Stimulated activated naive CD8-positive, alpha-beta T cell treated with anti-CD3 and anti-CD28 coated beads, Interleukin-15, amount 100 ng/mL, for 72 hours (primary cell): ENCODE measurements at regions not wholly inside any gene's neighbourhood (a gene's known extent, or its start where the extent isn't known, plus 50 kb on each side); places are given as distances from the start of the nearest gene placed in this dataset.

Source experiments
- ATAC-seq: fragments of 150-1000 bp; cut with Tn5 transposase; 2 replicates; pipeline ENCODE4 v1.10.0; 2021; ENCODE audit warnings: mild to moderate bottlenecking, moderate library complexity
- DNase-seq, 2 donors: peaks; one replicate each; pipeline ENCODE4 v3.0.0; 2021 to 2022
- H3K27ac Mint-ChIP-seq, 2 donors: one replicate each; pipeline ENCODE4 v1.8.0; 2022; ENCODE audit warnings: mild to moderate bottlenecking in 2 of 2, mixed read lengths in 2 of 2, moderate library complexity in 2 of 2
- H3K27me3 Mint-ChIP-seq: one replicate; pipeline ENCODE4 v1.8.0; 2022; ENCODE audit warnings: mixed read lengths
- H3K4me1 Mint-ChIP-seq: one replicate; pipeline ENCODE4 v1.8.0; 2022; ENCODE audit warnings: mild to moderate bottlenecking, mixed read lengths
- H3K4me3 Mint-ChIP-seq, 2 donors: one replicate each; pipeline ENCODE4 v1.8.0; 2022; ENCODE audit warnings: mild to moderate bottlenecking in 2 of 2, mixed read lengths in 2 of 2, moderate library complexity in 1 of 2
- H3K9me3 Mint-ChIP-seq, 2 donors: one replicate each; pipeline ENCODE4 v1.8.0; 2022; ENCODE audit warnings: mixed read lengths in 2 of 2

DNA sequence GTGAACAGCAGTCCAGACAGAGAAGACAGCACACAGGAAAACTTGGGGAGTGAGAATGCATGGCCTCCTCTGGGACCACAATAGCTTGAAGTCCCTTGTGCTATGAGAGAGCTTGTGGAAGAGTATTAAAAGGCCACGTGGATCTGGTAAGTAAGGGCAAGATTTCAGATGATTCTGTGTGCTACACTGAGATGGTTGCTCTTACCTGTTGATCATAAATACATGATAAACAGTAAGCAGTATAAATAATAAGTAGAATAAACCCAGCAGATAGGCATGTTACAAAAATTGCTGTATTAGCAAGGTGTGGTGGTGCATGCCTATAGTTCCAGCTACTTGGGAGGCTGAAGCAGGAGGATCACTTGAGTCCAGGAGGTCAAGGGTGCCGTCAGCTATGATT is 150.4 kb upstream of the ZC3H11B start:
- H3K27me3 Mint-ChIP-seq = no peaks in the 10 kb centered on the region
- no peak overlapping the region for H3K27ac Mint-ChIP-seq
- no peak overlapping the region for H3K4me3 Mint-ChIP-seq
- DNase-seq (no peak), ATAC-seq (no peak)
- no peaks in the 10 kb centered on the region for H3K4me1 Mint-ChIP-seq
- peaks cover 8 to 9% of the 10 kb centered on the region in 2 donors for H3K9me3 Mint-ChIP-seq

GRCh38 chr1:219761208-219761860 is 148.4 kb upstream of the ZC3H11B start:
- DNase-seq = no peak
- Mint-ChIP-seq H3K27ac (no peak overlapping the region), H3K4me3 (no peak overlapping the region), H3K4me1 (no peaks in the 10 kb centered on the region), H3K27me3 (no peaks in the 10 kb centered on the region), H3K9me3 (peaks cover 1 to 9% of the 10 kb centered on the region in 2 donors)
- ATAC-seq = no peak

DNA sequence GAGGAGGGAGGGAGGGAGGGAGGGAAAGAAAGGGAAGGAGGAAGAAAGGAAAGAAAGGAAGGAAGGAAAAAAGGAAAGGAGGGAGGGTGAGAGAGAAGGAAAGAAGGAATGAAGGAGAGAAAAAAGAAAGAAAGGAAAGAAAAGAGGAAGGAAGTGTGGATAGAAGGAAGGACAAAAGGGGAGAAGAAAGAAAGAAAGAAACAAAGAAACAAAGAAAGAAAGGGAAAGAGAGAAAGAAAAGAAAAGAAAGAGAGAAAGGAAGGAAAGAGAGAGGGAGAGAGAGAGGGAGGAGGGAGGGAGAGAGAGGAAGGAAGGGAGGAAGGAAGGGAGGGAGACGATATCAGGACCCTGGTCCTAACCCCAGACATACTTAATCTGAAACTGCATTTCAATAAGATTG is 146.2 kb upstream of the ZC3H11B start:
- no peaks in the 10 kb centered on the region for H3K4me1 Mint-ChIP-seq
- H3K27me3 Mint-ChIP-seq = no peaks in the 10 kb centered on the region
- H3K4me3 Mint-ChIP-seq = no peak overlapping the region
- ATAC-seq (no peak), DNase-seq (no peak)
- no peak overlapping the region for H3K27ac Mint-ChIP-seq
- H3K9me3 Mint-ChIP-seq = peaks cover 0 to 9% of the 10 kb centered on the region in 2 donors

DNA sequence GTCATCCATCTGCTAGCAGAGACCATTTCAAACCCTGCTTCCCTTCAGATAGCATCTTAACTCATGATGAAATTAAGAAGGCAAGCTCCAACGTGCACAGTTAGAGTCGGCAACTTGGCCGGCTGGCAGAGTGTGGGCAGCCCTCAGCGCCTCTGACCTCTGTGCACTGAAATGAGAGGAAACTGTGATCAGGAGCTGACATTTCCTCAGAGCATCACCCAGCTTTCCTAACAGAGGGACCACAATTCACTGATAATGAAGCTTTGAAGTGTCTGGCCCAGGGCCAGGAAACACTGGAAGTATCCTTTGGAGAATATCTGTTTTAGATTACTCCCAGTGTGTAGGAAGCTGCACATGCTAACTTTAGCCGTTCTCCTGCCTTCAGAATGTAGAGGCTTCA is 145.0 kb upstream of the ZC3H11B start:
- H3K27ac Mint-ChIP-seq = no peak overlapping the region
- peaks cover 0 to 4% of the 10 kb centered on the region in 2 donors for H3K9me3 Mint-ChIP-seq
- H3K4me1 Mint-ChIP-seq = no peaks in the 10 kb centered on the region
- DNase-seq (no peak), ATAC-seq (no peak)
- H3K27me3 Mint-ChIP-seq = no peaks in the 10 kb centered on the region
- H3K4me3 Mint-ChIP-seq = no peak overlapping the region

- no peak overlapping the region for H3K4me3 Mint-ChIP-seq
- no peak for DNase-seq
- H3K27me3 Mint-ChIP-seq = no peaks in the 10 kb centered on the region
- no peak for ATAC-seq
- peaks cover 0 to 4% of the 10 kb centered on the region in 2 donors for H3K9me3 Mint-ChIP-seq
- H3K27ac Mint-ChIP-seq = no peak overlapping the region
- no peaks in the 10 kb centered on the region for H3K4me1 Mint-ChIP-seq
Observed at GRCh38 chr1:219755234-219755633, 142.3 kb upstream of the ZC3H11B start.

GRCh38 chr1:219754767-219755166 is 141.9 kb upstream of the ZC3H11B start:
- no peak overlapping the region for H3K27ac Mint-ChIP-seq
- H3K9me3 Mint-ChIP-seq = peaks cover 0 to 4% of the 10 kb centered on the region in 2 donors
- no peaks in the 10 kb centered on the region for H3K4me1 Mint-ChIP-seq
- DNase-seq = no peak
- no peaks in the 10 kb centered on the region for H3K27me3 Mint-ChIP-seq
- H3K4me3 Mint-ChIP-seq = no peak overlapping the region
- ATAC-seq = no peak

GRCh38 chr1:219753914-219754313 is 141.0 kb upstream of the ZC3H11B start:
- H3K9me3 Mint-ChIP-seq = peaks cover 0 to 4% of the 10 kb centered on the region in 2 donors
- ATAC-seq = no peak
- H3K4me1 Mint-ChIP-seq = no peaks in the 10 kb centered on the region

GRCh38 chr1:219752645-219753044 is 139.7 kb upstream of the ZC3H11B start:
- no peaks in the 10 kb centered on the region for H3K27me3 Mint-ChIP-seq
- H3K4me3 Mint-ChIP-seq = no peak overlapping the region
- no peak for DNase-seq
- peaks cover 0 to 4% of the 10 kb centered on the region in 2 donors for H3K9me3 Mint-ChIP-seq
- no peak overlapping the region for H3K27ac Mint-ChIP-seq
- no peaks in the 10 kb centered on the region for H3K4me1 Mint-ChIP-seq
- no peak for ATAC-seq

More at GRCh38 chr1:219753914-219754313, 141.0 kb upstream of the ZC3H11B start:
- no peaks in the 10 kb centered on the region for H3K27me3 Mint-ChIP-seq
- no peak overlapping the region for H3K27ac Mint-ChIP-seq
- H3K4me3 Mint-ChIP-seq = no peak overlapping the region
- DNase-seq = no peak

DNA sequence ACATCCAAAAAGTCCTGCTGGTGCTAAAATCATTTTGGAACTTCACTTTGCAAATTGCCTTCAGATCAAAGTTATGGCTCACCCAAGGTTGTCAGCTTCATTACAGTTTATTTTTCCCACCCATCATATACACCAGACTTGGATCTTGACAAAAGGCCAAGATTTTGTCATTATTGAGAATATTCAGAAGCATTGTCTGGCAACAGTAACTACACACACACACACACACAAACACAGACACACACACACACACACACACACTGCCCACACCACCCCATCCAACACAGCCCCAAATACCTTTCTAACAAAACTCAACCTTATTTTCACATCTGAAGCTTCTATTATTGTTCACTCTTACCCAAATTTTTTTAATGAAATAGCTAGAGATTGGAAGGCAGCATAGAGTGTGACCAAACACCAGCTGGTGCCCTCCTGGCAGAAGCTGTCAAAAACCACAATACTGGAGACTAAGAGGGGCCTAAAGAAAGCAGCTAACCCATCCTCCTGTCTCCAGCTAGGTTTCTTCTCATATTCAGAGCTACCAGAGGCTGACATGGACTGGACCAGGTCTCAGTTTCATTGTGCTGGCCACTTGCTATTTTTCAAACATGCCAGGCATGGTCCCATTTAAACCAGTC is 139.1 kb upstream of the ZC3H11B start:
- Mint-ChIP-seq H3K9me3 (no peaks in the 10 kb centered on the region), H3K4me3 (no peak overlapping the region), H3K27me3 (no peaks in the 10 kb centered on the region), H3K4me1 (no peaks in the 10 kb centered on the region), H3K27ac (peak overlapping the region in 1 of 2 donors; percentile 6)
- DNase-seq (no peak), ATAC-seq (no peak)

DNA sequence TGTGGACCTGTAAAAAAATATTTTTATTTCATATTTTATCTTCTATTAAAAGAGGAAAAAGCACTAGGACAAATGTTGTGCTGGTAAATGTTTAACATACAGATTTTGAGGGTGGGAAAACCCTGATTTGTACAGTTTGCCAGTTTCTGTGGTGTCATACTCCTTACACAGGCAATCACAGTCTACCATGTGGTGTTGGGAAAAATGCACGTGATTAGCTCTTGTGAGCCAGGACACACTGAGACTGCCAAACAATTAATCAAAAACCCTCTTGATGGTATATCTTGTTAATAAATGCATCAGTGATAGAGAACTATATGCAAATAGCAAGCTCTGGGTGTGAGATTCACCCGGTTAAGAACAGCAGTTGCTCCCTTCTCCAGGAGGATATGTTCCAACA is 136.5 kb upstream of the ZC3H11B start:
- H3K27ac Mint-ChIP-seq = no peak overlapping the region
- H3K27me3 Mint-ChIP-seq = no peaks in the 10 kb centered on the region
- no peaks in the 10 kb centered on the region for H3K9me3 Mint-ChIP-seq
- no peak for ATAC-seq
- DNase-seq = no peak
- H3K4me3 Mint-ChIP-seq = no peak overlapping the region
- H3K4me1 Mint-ChIP-seq = no peaks in the 10 kb centered on the region

DNA sequence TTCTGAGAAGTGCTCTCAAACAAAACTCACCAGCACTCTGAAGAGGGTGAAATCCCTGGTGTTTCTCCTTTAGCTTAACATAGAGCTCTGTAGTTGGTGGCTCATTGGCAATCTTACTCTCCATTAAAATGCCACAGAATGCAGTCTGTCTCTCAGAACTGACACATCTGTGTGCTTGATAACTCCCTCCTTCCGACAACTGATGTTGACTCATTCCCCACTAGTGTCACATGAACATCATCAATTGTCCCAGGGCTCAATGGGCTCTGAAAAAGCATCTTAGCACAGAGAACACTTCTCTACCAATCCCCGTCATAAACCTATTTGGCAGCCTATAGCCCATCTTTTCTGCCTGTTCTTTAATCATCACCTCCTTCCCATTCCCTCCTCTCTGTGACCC is 133.2 kb upstream of the ZC3H11B start:
- no peak overlapping the region for H3K27ac Mint-ChIP-seq
- DNase-seq (no peak), ATAC-seq (no peak)
- no peaks in the 10 kb centered on the region for H3K27me3 Mint-ChIP-seq
- no peak overlapping the region for H3K4me3 Mint-ChIP-seq
- H3K4me1 Mint-ChIP-seq = no peaks in the 10 kb centered on the region
- peaks cover 0 to 4% of the 10 kb centered on the region in 2 donors for H3K9me3 Mint-ChIP-seq

DNA sequence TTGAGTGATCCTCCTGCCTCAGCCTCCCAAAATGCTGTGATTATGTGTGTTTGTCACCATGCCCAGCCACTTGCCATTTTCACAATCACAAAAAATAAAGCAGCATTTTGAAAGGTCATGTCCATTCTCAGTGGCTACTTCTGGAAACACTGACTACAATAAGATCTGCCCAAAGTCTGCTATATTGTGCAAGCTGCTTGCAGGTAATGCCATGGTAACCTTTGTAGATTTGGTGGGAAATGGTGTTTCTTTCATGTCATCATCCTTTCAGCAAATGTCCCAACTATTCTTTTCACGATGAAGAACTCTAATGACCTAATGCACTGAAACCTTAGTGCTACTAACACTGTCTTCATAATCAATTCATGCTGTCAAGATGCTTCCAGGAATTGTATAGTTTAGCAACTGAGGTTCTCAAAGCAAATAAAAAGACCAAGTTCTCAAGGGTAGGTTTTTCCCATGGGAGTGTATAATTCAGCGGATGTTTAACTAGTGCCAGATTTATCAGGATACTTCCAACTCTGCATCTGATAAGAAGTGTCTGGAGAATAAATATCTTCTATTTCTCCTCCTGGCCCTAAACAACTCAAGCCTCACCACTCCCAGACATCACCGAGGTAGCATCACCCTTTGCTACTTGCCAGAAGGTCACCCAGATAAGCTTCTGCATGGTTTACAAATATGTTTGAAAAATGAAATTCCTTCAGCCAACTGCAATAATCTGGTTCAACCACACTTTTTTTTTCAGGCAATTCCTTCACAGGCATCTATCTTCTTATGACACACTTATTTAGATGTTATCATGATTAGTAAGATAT is 132.0 kb upstream of the ZC3H11B start:
- Mint-ChIP-seq H3K4me1 (no peaks in the 10 kb centered on the region), H3K27ac (no peak overlapping the region), H3K9me3 (peaks cover 0 to 4% of the 10 kb centered on the region in 2 donors), H3K27me3 (no peaks in the 10 kb centered on the region), H3K4me3 (no peak overlapping the region)
- DNase-seq = no peak
- no peak for ATAC-seq

GRCh38 chr1:219741011-219741970 is 128.4 kb upstream of the ZC3H11B start:
- peaks cover 9 to 10% of the 10 kb centered on the region in 2 donors for H3K9me3 Mint-ChIP-seq
- H3K4me3 Mint-ChIP-seq = no peak overlapping the region
- ATAC-seq (no peak), DNase-seq (no peak)
- H3K4me1 Mint-ChIP-seq = no peaks in the 10 kb centered on the region
- no peaks in the 10 kb centered on the region for H3K27me3 Mint-ChIP-seq
- no peak overlapping the region for H3K27ac Mint-ChIP-seq

DNA sequence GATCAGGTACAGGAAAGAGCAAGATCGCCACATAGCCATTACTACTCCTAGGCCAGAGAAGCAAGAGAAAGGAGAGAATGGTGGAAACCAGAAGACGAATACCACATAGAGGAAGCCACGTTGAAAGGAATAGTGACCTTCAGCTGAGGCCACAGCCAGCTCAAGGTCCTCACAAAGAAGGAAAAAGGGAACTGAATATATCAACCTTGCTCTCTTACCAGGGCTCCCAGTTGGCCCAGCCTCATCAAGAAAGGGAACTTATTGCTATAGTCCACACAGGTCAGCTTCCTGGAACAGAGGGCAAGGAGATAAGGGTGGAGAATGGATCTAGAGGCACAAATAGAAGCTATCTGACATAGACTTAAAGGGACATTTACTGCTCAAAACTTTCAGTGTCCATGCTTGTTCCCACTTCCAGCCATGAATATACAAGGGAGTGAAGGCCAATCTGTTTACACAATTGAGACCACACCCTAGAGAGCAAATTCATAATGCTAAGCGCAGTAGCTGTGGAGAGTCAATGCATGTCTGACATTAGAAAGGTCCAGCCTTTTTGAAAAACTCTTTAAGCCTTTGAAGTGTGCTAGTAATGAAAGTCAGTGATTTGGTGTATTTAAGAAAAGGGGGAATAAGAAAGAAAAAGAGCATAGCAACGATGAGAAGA is 120.7 kb upstream of the ZC3H11B start:
- H3K4me3 Mint-ChIP-seq = no peak overlapping the region
- peaks cover 10% of the 10 kb centered on the region for H3K27me3 Mint-ChIP-seq
- DNase-seq = no peak
- peaks cover 6 to 15% of the 10 kb centered on the region in 2 donors for H3K9me3 Mint-ChIP-seq
- no peak overlapping the region for H3K27ac Mint-ChIP-seq
- ATAC-seq = no peak
- H3K4me1 Mint-ChIP-seq = no peaks in the 10 kb centered on the region
